CD14-positive monocyte (primary cell): ENCODE measurements at regions not wholly inside any gene's neighbourhood (a gene's known extent, or its start where the extent isn't known, plus 50 kb on each side); places are given as distances from the start of the nearest gene placed in this dataset.

Experiments used
- DNase-seq, 3 donors: peaks; one replicate each; pipeline ENCODE4 v3.0.0-alpha.2; 2011 to 2022
- H2AFZ ChIP-seq: 2 replicates; pipeline ENCODE4 v1.6.0; 2012; ENCODE audit warnings: mild to moderate bottlenecking, low read depth, low read length, inconsistent platforms; ENCODE audit not compliant: insufficient read depth, poor library complexity, severe bottlenecking
- H3K27ac ChIP-seq, 2 donors: 1 replicate in 1 of 2; 2 replicates in 1 of 2; pipeline ENCODE4 v1.5.1; 2012 to 2013; ENCODE audit warnings: low read length in 2 of 2, control low read depth in 1 of 2, inconsistent platforms in 1 of 2, low read depth in 1 of 2, mild to moderate bottlenecking in 1 of 2
- H3K27me3 ChIP-seq, 2 donors: one replicate each; pipeline versions ENCODE4 v1.6.0 to v1.6.1; 2011 to 2013; ENCODE audit warnings: low read length in 2 of 2; ENCODE audit not compliant: control insufficient read depth in 2 of 2, insufficient read depth in 2 of 2
- H3K36me3 ChIP-seq, 2 donors: replicated peaks in 1 of 2; 1 replicate in 1 of 2; 2 replicates in 1 of 2; pipeline versions ENCODE4 v1.5.1 to v1.6.1; 2012 to 2013; ENCODE audit warnings: low read length in 2 of 2, control low read depth in 1 of 2, inconsistent platforms in 1 of 2, mild to moderate bottlenecking in 1 of 2; ENCODE audit not compliant: insufficient read depth in 2 of 2, control insufficient read depth in 1 of 2
- H3K4me1 ChIP-seq, 2 donors: 1 replicate in 1 of 2; 2 replicates in 1 of 2; pipeline versions ENCODE4 v1.5.1 to v1.6.1; 2012 to 2013; ENCODE audit warnings: low read length in 2 of 2, control low read depth in 1 of 2, inconsistent platforms in 1 of 2, mild to moderate bottlenecking in 1 of 2, moderate library complexity in 1 of 2; ENCODE audit not compliant: insufficient read depth in 2 of 2, control insufficient read depth in 1 of 2
- H3K4me2 ChIP-seq: replicated peaks from 2 replicates; pipeline ENCODE3; 2012; ENCODE audit warnings: low read length, moderate library complexity, mild to moderate bottlenecking; ENCODE audit not compliant: poor library complexity, severe bottlenecking; ENCODE audit errors: extremely low read depth
- H3K4me3 ChIP-seq, 3 experiments: fragments of 200-600 bp in 1 of 3; sonication (generic) in 1 of 3; replicated peaks in 1 of 3; 1 replicate in 2 of 3; 2 replicates in 1 of 3; pipeline ENCODE4 v1.5.1; 2011 to 2013; ENCODE audit warnings: low read length in 3 of 3, mild to moderate bottlenecking in 3 of 3, control low read depth in 2 of 3, low read depth in 2 of 3, inconsistent platforms in 1 of 3, moderate library complexity in 1 of 3
- H3K79me2 ChIP-seq: 2 replicates; pipeline ENCODE4 v1.6.0; 2012; ENCODE audit warnings: mild to moderate bottlenecking, control low read depth, inconsistent platforms, low read length, moderate library complexity; ENCODE audit not compliant: insufficient read depth
- H3K9ac ChIP-seq: 2 replicates; pipeline ENCODE4 v1.6.0; 2017; ENCODE audit warnings: low read length, mild to moderate bottlenecking; ENCODE audit not compliant: insufficient read depth, poor library complexity, severe bottlenecking
- H3K9me3 ChIP-seq, 2 donors: replicated peaks in 1 of 2; 1 replicate in 1 of 2; 2 replicates in 1 of 2; pipeline versions ENCODE4 v1.5.1 to v1.6.1; 2012 to 2013; ENCODE audit warnings: low read length in 2 of 2, control low read depth in 1 of 2; ENCODE audit not compliant: control insufficient read depth in 1 of 2, insufficient read depth in 1 of 2
- H4K20me1 ChIP-seq: 2 replicates; pipeline ENCODE4 v1.6.0; 2012; ENCODE audit warnings: mild to moderate bottlenecking, low read length, control low read depth, moderate library complexity; ENCODE audit not compliant: insufficient read depth
- H3K27ac Mint-ChIP-seq, 7 donors: one replicate each; pipeline ENCODE4 v1.8.0; 2020; ENCODE audit warnings: mild to moderate bottlenecking in 7 of 7, mixed read lengths in 7 of 7, moderate library complexity in 6 of 7, inconsistent platforms in 2 of 7
- H3K27me3 Mint-ChIP-seq, 3 donors: one replicate each; pipeline ENCODE4 v1.8.0; 2021 to 2022; ENCODE audit warnings: low read depth in 3 of 3, mild to moderate bottlenecking in 3 of 3, mixed read lengths in 3 of 3, moderate library complexity in 3 of 3, inconsistent platforms in 1 of 3
- H3K36me3 Mint-ChIP-seq, 2 donors: one replicate each; pipeline ENCODE4 v1.8.0; 2020; ENCODE audit warnings: mixed read lengths in 2 of 2, inconsistent platforms in 1 of 2, mild to moderate bottlenecking in 1 of 2
- H3K4me1 Mint-ChIP-seq: one replicate; pipeline ENCODE4 v1.8.0; 2020; ENCODE audit warnings: mild to moderate bottlenecking, mixed read lengths
- H3K4me3 Mint-ChIP-seq, 2 donors: one replicate each; pipeline ENCODE4 v1.8.0; 2020; ENCODE audit warnings: mild to moderate bottlenecking in 2 of 2, mixed read lengths in 2 of 2, moderate library complexity in 1 of 2
- H3K9me3 Mint-ChIP-seq, 7 donors: one replicate each; pipeline ENCODE4 v1.8.0; 2020 to 2022; ENCODE audit warnings: mixed read lengths in 7 of 7, mild to moderate bottlenecking in 6 of 7, moderate library complexity in 6 of 7, inconsistent platforms in 2 of 7
- WGBS: methylation state at CpG from one replicate; pipeline ENCODE4 v1.1.5; 2013; ENCODE audit warnings: missing lambda C conversion rate; ENCODE audit not compliant: insufficient coverage; 5-methylcytosine and 5-hydroxymethylcytosine counted together
- intact Hi-C, 2 donors: fragments of 100-400 bp; cut with micrococcal nuclease; formaldehyde crosslinking; loops; one replicate each; pipeline versions ENCODE4 v1.15.0 to v1.15.1; 2023
- TF ChIP-seq, protein P1 (sequence below): fragments of 200-600 bp; IDR thresholded peaks from one replicate; pipeline ENCODE4 v1.8.0; 2022; ENCODE audit warnings: antibody characterized with exemption, mild to moderate bottlenecking

- TF ChIP-seq, protein P1, sequence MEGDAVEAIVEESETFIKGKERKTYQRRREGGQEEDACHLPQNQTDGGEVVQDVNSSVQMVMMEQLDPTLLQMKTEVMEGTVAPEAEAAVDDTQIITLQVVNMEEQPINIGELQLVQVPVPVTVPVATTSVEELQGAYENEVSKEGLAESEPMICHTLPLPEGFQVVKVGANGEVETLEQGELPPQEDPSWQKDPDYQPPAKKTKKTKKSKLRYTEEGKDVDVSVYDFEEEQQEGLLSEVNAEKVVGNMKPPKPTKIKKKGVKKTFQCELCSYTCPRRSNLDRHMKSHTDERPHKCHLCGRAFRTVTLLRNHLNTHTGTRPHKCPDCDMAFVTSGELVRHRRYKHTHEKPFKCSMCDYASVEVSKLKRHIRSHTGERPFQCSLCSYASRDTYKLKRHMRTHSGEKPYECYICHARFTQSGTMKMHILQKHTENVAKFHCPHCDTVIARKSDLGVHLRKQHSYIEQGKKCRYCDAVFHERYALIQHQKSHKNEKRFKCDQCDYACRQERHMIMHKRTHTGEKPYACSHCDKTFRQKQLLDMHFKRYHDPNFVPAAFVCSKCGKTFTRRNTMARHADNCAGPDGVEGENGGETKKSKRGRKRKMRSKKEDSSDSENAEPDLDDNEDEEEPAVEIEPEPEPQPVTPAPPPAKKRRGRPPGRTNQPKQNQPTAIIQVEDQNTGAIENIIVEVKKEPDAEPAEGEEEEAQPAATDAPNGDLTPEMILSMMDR: no peak
- Mint-ChIP-seq H3K4me3 (peak overlapping the region in 1 of 2 donors; percentile 36), H3K27me3 (peaks cover 54 to 71% (median 64%) of the 10 kb centered on the region in 3 donors), H3K27ac (no peak overlapping the region), H3K36me3 (peaks cover 0 to 4% of the 10 kb centered on the region in 2 donors), H3K4me1 (peaks cover 2% of the 10 kb centered on the region), H3K9me3 (peaks cover 5 to 32% (median 21%) of the 10 kb centered on the region in 7 donors)
- Histone ChIP-seq H3K9ac (no peak overlapping the region), H3K4me2 (no peak overlapping the region), H3K9me3 (peaks cover 2 to 38% of the 10 kb centered on the region in 2 donors), H4K20me1 (no peaks in the 10 kb centered on the region), H3K36me3 (no peaks in the 10 kb centered on the region), H2AFZ (no peak overlapping the region), H3K79me2 (no peaks in the 10 kb centered on the region), H3K4me1 (no peaks in the 10 kb centered on the region), H3K27me3 (peaks cover 58 to 68% of the 10 kb centered on the region in 2 donors), H3K4me3 (no peak overlapping the region), H3K27ac (no peak overlapping the region)
- intact Hi-C loops: no loop called here
- WGBS: under 1% methylated on average over 29 of the region's 42 CpGs
- DNase-seq: no peak
These were observed 61.5 kb downstream of the GPX5 start for GRCh38 chr6:28586962-28587745.

DNA sequence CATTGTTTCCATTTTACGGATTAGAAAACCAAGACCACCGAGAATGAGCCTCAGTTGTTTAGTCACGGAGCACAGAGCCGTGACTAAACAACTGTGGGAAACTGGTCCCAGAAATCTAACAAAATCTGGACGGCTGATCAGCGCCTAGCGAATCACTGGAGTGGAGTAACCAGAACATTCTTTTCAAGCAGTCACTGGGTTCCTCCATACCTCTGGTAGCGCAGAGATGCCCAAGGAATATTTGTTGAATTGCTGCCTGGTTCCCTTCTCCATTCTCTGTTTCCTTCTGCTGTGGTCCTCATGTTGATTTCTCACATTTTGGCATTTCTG, 62.0 kb downstream of the GPX5 start:
- Mint-ChIP-seq H3K27ac (no peak overlapping the region), H3K9me3 (peaks cover 5 to 32% (median 21%) of the 10 kb centered on the region in 7 donors), H3K27me3 (peaks cover 54 to 71% (median 66%) of the 10 kb centered on the region in 3 donors), H3K36me3 (peaks cover 0 to 4% of the 10 kb centered on the region in 2 donors), H3K4me3 (peak overlapping the region in 1 of 2 donors; percentile 43), H3K4me1 (peaks cover 2% of the 10 kb centered on the region)
- H3K79me2 ChIP-seq: no peaks in the 10 kb centered on the region
- no peak overlapping the region for H3K27ac ChIP-seq
- intact Hi-C loops: no loop called here
- TF ChIP-seq, protein P1: no peak
- DNase-seq: no peak
- no peak overlapping the region for H3K9ac ChIP-seq
- peaks cover 58 to 68% of the 10 kb centered on the region in 2 donors for H3K27me3 ChIP-seq
- peaks cover 2 to 38% of the 10 kb centered on the region in 2 donors for H3K9me3 ChIP-seq
- no peak overlapping the region for H3K4me3 ChIP-seq
- no peak overlapping the region for H2AFZ ChIP-seq
- no peak overlapping the region for H3K4me2 ChIP-seq
- no peaks in the 10 kb centered on the region for H3K36me3 ChIP-seq
- 2% methylated on average over 7 of the region's 8 CpGs for WGBS
- H4K20me1 ChIP-seq: no peaks in the 10 kb centered on the region
- no peaks in the 10 kb centered on the region for H3K4me1 ChIP-seq
